Lower leg skin (tissue), 4 donors: ENCODE measurements at regions not wholly inside any gene's neighbourhood (a gene's known extent, or its start where the extent isn't known, plus 50 kb on each side); places are given as distances from the start of the nearest gene placed in this dataset.

Experiments used
- DNase-seq, 2 donors: peaks; one replicate each; pipeline ENCODE4 v3.0.0-alpha.2; 2019; ENCODE audit warnings: low spot score in 2 of 2
- H3K4me3 ChIP-seq: fragments of 200-600 bp; sonication (generic); 2 replicates; pipeline ENCODE4 v1.5.1; 2017; ENCODE audit warnings: mild to moderate bottlenecking, low read depth; ENCODE audit not compliant: poor library complexity, severe bottlenecking
- CTCF ChIP-seq, 3 donors: fragments of 450-650 bp; IDR thresholded peaks; one replicate each; pipeline ENCODE4 v1.5.1; 2016; ENCODE audit warnings: antibody characterized with exemption in 3 of 3, mild to moderate bottlenecking in 3 of 3, moderate library complexity in 2 of 3
- POLR2A ChIP-seq, 2 donors: fragments of 450-650 bp; IDR thresholded peaks; one replicate each; pipeline ENCODE4 v1.6.1; 2016 to 2017; ENCODE audit warnings: antibody characterized with exemption in 2 of 2, mild to moderate bottlenecking in 1 of 2, moderate library complexity in 1 of 2
- WGBS, 2 donors: methylation state at CpG; one replicate each; pipeline ENCODE4 v1.1.5; 2018; 5-methylcytosine and 5-hydroxymethylcytosine counted together
- intact Hi-C: fragments of 100-400 bp; cut with DNase I; formaldehyde crosslinking; loops from one replicate; pipeline ENCODE4 v1.15.0; 2023; ENCODE audit warnings: low total_unique reads

- no peak for DNase-seq
- no peak for TF ChIP-seq CTCF (IDR thresholded peaks at IDR 0.05)
- no peak for TF ChIP-seq POLR2A (IDR thresholded peaks at IDR 0.05)
- 53 to 63% methylated on average over 13 of the region's 13 CpGs for WGBS, 2 donors
- intact Hi-C loops, result no loop called here
- no peak overlapping the region for H3K4me3 ChIP-seq
These were observed 110.6 kb upstream of the NECTIN1 start for GRCh38 chr11:119839476-119840133.

GRCh38 chr11:119835753-119836152 is 106.8 kb upstream of the NECTIN1 start:
- 49 to 58% methylated on average over 8 of the region's 8 CpGs for WGBS, 2 donors
- no peak for DNase-seq
- TF ChIP-seq CTCF (IDR thresholded peaks at IDR 0.05), result no peak
- no peak for TF ChIP-seq POLR2A (IDR thresholded peaks at IDR 0.05)
- no peak overlapping the region for H3K4me3 ChIP-seq
- intact Hi-C loops, result no loop called here

GRCh38 chr11:119832202-119832935 is 103.4 kb upstream of the NECTIN1 start:
- DNase-seq, result peak in 1 of 2 donors; percentile 23
- 45 to 47% methylated on average over 11 of the region's 11 CpGs for WGBS, 2 donors
- intact Hi-C loops, result no loop called here
- TF ChIP-seq CTCF (IDR thresholded peaks at IDR 0.05), result no peak
- TF ChIP-seq POLR2A (IDR thresholded peaks at IDR 0.05), result no peak
- no peak overlapping the region for H3K4me3 ChIP-seq

GRCh38 chr11:119831011-119831410 is 102.0 kb upstream of the NECTIN1 start:
- WGBS, 2 donors, result 79 to 80% methylated on average over 7 of the region's 7 CpGs
- no peak for DNase-seq
- intact Hi-C loops, result no loop called here
- no peak overlapping the region for H3K4me3 ChIP-seq
- TF ChIP-seq POLR2A (IDR thresholded peaks at IDR 0.05), result no peak
- TF ChIP-seq CTCF (IDR thresholded peaks at IDR 0.05), result no peak

GRCh38 chr11:119830400-119830799 is 101.4 kb upstream of the NECTIN1 start:
- DNase-seq, result no peak
- intact Hi-C loops, result no loop called here
- no peak for TF ChIP-seq POLR2A (IDR thresholded peaks at IDR 0.05)
- TF ChIP-seq CTCF (IDR thresholded peaks at IDR 0.05), result no peak
- WGBS, 2 donors, result 92% methylated on average over 6 of the region's 6 CpGs
- no peak overlapping the region for H3K4me3 ChIP-seq
